DMS 273 treated with DMSO at 0.1 percent for 48 hours (cell line): ENCODE measurements at regions not wholly inside any gene's neighbourhood (a gene's known extent, or its start where the extent isn't known, plus 50 kb on each side); places are given as distances from the start of the nearest gene placed in this dataset.

Experiments used
- DNase-seq: peaks from one replicate; lab custom pipeline; 2025; lab: John Stamatoyannopoulos, UW

DNA sequence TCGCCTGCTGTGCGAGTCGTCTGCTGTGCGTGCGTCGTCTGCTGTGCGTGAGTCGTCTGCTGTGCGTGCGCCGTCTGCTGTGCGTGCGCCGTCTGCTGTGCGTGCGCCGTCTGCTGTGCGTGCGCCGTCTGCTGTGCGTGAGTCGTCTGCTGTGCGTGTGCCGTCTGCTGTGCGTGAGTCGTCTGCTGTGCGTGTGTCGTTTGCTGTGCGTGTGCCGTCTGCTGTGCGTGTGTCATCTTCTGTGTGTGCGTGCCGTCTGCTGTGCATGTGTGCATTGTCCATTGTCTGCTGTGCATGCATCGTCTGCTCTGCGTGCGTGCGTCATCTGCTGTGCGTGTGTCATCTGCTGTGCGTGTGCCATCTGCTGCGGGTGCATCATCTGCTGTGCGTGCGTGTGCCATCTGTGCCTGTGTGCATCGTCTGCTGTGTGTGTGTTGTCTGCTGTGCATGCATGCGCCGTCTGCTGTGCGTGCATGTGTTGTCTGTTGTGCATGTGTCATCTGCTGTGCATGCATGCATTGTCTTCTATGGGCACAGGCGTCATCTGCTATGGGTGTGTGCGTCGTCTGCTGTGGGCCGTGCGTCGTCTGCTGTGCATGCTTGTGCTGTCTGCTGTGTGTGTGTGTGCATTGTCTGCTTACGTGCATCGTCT, 68.6 kb upstream of the IRX4 start:
- no peak for DNase-seq

DNA sequence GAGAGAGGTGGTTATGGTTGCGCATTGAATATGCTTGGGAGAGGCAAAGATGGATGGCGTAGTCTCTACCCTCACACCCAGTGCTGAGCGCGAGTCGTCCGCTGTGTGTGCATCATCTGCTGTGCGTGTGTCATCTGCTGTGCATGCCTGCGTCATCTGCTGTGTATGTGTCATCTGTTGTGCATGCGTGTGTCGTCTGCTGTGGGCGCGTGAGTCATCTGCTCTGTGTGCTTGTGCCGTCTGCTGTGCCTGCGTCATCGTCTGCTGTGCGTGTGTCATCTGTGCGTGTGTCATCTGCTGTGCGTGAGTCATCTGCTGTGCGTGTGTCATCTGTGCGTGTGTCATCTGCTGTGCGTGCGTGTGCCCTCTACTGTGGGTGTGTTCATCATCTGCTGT, 68.0 kb upstream of the IRX4 start:
- no peak for DNase-seq

DNA sequence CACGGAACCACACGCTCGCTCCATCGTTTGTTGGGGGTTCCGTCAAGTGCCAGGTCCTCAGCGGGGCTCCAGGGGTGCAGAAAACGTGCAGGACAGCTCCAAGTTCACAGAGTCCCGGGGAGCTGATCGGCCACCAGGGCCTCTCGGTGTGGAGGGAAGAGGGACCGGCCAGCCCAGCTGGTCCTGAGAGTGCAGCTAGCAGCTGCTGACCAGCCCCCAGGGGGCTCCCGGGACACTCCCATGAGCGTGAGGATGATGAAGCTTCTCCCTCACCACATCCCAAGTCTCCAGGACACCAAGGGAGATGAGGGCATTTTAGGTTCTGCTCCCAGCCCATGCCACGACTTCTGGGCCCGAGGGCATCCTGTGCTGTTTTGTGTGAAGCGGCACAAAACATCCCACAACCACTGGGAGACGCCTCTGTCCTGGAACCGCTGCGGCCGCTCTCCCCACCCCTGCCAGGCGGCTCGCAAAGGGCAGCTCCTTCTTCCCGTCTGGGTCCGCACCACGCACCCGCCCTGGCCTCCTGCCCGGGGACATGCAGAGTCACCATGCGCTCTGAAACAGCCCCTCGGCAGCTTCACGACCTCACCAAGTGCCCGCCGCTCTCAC, 67.5 kb upstream of the IRX4 start:
- no peak for DNase-seq

DNA sequence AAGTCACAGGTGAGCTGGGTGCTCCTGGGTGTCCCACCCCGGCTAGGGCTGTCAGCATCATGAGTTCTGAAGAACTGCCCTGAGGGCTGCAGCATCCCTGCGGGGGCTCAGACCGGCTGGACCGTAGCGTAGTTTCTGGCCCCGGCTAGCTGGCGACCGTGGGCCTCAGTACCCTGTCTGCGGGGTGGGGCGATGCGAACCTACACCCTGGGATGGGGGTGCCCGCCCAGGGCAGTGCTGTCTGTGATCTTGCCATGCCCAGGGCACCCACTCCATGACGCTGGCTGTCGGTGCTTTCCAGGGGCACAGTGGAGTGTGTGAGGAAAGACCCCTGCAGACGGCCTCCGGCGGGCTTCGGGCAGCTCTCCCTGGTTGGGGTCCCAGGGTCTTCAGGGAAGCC, 66.5 kb upstream of the IRX4 start:
- no peak for DNase-seq

DNA sequence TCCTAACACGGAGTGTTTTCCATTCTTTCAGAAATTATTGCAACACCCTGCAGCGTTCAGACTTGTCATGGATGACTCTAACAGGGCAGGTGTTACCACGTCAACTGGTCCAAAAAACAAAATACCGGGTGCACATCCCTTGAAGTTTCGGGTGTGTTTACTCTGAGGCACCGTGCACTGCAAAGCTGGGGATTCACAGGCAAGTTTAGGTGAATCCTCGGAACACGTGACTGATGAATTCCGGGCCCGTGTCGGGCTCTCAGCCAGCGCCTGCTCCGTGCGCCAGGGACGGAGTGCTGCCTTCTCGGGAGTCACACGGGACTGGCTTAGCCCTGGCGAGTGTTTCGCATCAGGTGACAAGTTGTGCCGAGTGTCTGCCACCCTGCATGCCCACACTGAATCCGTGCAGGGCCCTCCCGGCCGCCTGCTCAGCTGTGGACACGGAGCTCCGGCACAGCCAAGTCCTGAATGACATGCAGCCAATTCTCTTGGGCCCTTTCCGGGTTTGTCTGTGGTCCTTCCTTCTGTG, 66.0 kb upstream of the IRX4 start:
- no peak for DNase-seq

DNA sequence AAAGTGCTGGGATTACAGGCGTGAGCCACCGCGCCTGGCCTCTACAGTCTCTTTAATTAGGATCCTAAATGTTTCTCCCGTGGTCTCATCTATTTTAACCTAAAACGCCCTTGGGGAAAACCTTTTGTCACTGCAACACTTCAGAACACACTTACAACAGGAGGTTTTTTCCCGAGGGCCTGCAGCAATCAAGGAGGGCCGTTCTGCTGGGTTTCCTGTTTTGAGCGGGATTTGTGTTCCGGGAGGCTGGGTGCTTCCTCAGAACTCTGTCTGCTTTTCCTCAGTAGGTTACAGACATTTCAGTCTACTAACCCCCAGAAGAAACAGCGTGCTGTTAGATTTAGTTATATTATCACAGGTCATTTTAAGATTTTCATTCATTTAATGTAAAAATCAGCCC, 65.4 kb upstream of the IRX4 start:
- no peak for DNase-seq

DNA sequence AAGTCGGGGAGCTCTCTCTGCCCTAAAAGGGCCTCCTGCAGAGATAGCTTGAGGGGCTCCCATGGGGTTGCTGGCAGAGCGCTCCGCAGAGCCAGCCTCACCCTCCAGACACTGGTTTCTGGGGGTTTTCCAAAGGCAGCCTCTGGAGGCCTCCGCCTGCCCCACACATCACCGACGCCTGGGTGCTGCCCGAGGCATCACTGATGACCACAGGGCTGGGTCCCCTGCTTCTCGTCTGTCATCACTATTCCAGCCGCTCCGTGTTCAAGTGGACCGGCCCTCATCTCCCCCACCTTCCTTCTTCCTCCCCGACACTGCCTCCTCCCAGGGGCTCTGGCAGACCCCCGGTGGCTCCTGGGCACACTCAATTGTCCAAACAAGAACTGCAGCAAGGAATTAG, 64.1 kb upstream of the IRX4 start:
- no peak for DNase-seq

DNA sequence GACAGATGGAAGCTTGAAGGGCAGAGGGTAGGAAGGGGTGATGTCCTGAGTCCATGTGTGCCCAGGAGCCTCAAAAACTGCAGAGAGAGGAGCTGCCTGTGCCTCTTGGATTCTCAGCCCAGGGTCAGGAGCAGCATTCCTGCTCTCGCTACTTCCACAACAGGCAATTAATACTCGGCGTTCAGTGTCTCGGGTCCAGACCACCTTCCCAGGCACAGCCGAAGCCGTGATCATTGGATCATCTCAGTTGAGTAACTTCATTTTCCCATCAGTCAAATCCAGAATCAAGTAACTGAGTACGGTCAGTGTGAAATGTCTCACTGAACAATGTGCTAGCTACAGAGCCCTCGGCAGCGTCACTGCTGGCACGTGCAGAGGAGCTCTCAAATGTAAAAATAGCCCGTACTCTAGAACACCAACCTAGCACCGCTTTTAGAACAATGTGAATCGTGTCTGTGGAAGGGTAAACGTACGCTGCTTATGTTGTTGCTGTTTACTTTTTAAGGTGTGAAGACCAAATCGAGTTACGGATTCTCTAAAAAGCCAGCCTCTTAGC, 63.5 kb upstream of the IRX4 start:
- DNase-seq, result no peak

DNA sequence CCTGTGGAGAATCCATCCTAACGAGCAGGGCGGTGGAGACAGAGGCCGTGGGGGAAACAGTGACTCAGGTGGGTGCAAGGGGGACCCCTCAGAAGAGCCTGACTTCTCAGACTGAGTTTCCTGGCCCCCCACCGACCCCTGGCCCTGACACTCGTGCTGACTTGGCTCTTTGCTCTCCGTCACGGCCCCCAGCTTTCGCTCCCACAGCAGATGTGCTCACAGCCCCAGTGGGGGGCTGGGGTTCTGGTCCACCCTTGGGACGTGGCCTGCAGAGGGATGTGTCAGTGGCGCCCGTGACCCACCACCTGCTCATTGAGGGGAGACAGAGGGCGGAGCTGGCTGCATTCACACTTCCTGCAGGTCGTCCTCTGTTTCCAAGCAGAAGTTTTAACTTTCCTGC, 62.9 kb upstream of the IRX4 start:
- no peak for DNase-seq

DNA sequence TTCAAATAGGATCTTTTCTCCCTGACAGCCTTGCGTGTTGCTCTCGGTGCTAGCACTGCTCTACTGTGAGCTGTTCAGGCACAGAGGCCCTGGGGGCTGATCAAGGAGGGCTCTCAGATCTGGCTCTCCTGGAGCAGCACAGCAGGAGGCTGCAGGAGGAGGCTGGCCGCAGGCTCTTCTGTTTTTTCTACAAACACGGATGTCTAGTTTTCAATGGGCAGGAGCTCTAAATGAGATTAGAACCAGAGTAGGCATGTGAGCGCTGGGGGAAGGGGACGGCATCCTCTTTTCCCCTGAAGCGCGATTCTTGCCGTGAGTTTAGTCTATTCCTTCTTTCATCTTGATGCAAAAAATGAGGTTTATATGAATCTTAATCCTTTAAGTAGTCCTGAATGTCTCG, 61.7 kb upstream of the IRX4 start:
- no peak for DNase-seq

DNA sequence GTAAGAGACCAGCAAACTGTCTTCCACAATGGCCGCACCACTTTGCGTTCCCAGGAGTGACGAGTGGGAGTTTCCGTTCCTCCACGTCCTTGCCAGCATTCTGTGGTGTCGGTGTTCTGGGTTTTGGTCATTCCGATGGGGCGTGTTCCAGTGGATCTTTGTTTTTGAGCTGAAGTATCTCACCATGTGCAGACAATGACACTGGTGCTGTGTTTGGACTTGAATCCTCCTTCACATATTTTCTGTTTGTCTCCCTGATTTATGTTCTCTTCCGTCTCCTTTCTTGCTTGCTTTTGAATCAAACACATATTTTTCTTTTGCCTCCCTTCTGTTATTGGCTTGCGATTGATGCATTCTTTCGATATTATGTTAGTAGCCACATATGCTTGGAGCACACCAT, 60.8 kb upstream of the IRX4 start:
- DNase-seq, result no peak

DNA sequence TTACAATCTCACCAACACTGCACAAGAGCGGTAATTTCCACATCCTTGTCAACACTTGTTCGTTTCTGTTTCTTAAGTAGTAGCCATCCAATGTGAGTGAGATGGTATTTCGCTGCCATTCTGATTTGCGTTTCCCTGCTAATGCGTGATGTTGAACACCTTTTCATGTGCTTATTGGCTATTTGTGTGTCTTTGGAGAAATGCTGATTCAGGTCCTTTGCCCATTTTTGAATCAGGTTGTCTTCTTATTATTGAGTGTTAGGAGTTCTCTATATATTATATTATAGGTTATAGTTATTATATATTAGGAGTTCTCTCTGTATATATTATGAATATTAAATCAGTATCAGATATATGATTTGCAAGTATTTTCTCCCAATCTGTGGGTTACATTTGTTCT, 59.9 kb upstream of the IRX4 start:
- no peak for DNase-seq

DNA sequence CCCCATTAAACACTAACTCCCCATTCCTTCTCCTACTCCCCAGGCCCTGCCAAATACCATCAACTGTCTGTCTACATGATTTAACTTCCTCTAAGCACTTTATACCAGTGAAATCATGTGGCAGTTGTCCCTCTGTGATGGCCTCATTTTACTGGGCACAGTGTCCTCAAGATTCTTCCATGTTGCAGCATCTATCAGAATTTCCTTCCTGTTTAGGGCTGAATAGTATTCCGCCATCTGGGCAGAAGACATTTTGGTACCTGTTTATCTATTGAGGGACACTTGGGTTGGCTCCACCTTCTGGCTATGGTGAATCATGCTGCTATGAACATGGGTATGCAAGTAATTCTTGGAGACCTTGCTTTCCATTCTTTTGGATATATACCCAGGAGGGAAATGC, 59.4 kb upstream of the IRX4 start:
- DNase-seq, result no peak

DNA sequence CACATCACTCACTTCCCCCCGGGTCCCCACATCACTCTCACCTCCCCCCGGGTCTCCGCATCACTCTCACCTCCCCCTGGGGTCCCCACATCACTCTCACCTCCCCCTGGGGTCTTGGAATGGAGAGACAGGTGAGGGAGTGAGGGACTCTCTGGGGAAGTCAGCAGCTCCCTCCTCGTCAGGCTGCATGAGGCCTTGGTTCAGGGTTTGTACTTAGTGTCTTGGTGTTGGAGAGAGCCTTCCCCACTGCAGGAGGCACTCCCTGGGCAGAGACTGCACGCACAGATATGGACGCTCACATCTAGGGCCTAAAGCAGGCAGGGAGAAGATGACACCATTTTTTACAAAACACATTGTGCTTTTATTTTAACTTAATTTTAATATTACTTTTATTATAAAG, 56.5 kb upstream of the IRX4 start:
- DNase-seq, result no peak

DNA sequence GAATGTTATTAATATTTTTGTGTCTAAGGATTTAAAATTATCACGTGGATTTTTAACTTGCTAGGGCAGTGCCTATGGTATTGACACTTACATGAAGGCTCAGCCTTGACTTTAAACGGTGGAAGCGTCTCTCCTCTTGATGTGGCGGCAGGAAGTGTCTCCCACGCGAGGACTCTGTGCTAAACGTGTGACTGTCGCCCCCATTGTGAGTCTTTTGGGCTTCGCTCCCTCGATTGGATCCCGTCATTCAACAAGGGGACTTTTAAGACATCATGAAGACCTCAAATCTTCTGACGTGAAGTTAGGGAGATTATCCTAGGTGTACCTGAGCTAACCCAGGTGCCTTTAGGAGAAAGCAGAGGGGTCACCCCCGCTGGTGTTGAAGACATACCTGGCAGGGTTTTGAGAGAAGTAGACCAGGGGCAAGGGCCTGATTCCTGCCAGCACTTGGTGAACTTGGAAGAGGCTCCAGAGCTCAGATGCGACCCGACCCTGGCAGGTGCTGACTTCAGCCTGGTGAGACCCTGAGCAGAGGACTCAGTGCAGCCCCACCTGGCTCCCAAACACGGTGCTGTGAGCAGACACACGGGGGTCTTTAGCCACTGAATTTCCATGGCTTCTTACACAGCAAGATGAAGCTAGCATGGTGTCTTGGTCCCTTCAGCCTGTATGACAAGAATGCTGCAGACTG, 55.7 kb upstream of the IRX4 start:
- DNase-seq, result no peak

DNA sequence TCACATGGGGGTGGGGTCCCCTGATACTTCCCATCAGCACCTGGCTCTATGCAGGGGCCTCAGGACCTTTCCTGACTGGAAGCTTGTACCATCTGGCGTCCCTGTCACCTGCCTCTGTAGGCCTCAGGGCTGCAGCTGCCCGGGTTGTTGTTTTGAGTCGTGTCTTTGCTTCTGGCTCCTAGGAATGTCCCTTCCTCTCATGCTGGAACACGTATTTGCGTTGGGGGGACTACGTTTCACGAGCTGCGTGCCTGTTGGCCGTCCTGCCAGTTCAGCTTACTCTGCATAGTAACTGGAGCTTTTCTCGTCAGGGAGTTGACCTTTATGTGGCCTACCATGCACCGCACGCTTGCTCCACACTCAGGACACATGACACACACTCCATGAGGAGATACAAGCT, 54.9 kb upstream of the IRX4 start:
- DNase-seq, result no peak

DNA sequence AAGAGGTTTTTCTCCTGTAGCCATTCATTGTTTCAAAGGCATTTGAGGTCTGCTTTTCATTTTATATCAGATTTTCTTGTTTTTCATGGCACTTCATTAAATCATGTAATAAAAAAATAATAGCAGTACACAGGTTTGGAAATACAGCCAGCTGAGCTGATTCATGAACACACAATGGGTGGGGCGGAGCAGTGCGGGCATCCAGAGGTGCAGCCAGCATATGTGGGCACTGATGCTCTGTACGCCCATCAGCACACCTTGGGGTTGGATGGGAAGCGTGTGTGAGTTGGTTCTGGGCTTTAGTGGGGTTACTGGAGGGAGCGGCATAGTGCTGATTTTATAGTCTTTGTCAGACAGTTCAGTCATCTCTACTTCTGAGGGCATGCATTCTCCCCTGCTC, 54.2 kb upstream of the IRX4 start:
- DNase-seq, result no peak

DNA sequence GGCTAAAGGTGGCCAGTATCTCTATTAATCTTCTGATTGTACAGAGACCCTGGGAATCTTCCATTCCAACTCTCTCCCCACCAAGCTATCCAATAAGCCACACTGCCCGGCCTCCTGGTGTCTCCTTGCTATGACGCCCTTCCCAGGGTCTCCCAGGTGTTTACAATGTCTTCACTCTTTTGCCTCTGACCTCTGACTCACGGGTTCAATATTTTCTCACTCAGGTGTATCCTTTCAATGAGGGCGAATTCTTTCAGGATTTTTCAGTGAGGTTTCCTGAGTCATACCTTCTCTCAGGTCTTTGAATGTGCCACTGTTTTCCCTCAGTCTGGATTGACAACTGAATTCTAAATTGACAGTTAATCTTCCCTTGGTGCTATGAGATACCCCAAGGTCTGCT, 53.7 kb upstream of the IRX4 start:
- no peak for DNase-seq

DNA sequence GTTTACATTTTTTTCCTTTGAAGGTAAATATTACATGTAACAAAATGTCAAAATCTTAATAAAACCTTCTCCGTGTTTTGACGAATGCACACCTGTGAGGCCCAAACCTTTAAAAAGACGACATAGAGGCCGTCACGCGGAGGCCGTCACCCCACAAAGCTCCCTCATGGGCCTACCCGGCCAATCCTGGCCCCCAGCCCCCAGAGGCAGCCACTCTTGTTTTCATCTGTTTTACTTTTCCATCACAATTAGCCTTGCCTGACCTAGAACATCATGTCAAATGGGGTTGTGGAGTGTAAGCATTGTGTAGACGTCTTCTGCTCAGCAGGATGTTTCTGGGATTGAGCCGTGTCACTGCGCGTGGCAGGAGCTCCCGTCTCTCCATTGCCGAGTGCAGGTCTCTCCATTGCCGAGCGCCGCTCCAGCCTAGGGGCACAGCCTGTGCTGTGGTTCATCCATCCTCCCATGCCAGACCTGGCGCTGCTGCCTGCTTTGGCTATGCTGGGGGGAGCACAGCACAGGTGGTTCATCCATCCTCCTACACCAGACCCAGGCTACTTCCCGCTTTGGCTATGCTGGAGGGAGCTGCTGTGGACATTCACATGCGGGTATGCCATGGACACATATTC, 52.2 kb upstream of the IRX4 start:
- DNase-seq, result no peak

DNA sequence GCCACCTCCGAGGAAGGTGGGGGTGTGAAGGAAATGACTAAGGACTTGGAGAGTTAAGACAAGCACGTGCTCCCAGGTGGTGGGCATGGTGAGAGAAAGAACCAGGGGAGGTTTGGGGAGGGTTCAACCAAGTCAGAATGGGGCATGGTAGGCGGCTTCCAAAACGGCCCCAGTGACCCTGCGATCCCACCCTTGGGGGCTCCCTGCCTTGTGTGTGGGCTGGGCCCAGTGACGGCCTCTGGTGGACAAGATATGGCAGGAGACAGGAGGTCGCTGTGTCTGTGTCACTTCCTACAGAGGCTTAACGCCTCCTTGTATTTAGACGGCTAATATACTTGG, 51.3 kb upstream of the IRX4 start:
- no peak for DNase-seq

DNA sequence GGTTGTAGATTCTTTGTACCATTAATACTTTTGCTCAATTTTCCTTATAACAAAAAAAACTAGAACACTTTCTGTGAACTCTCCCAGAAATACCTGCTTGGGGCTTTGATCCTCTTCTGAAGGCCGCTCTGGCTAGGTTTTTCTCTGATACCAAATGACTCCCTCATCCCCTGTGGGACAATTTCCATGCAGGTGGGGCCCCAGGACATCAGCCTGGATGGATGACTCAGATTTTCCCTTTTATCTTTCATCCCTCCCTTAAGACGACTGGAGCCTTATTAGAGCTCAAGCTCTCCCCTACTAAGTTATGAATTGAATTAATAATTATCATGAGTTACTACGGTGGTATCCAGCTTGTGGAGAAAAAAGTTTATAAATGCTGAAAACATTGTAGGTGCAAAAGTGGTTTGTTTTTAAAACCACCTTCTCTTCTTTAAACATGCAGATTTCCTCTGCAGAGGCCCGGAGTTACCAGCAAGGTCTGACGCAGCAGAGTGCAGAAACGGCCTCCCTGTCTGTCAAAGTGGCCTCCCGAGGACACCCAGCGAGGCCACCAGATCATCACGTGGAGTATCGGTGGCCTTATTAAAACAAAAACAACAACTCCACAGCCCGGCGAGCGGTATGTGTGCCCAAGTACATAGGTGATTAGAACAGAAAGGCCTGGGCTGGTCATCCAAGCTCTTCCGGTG, 50.8 kb upstream of the IRX4 start:
- DNase-seq, result no peak
